CD14-positive monocyte (primary cell): ENCODE measurements at regions not wholly inside any gene's neighbourhood (a gene's known extent, or its start where the extent isn't known, plus 50 kb on each side); places are given as distances from the start of the nearest gene placed in this dataset.

Experiments used
- DNase-seq, 3 donors: peaks; one replicate each; pipeline ENCODE4 v3.0.0-alpha.2; 2011 to 2022
- H2AFZ ChIP-seq: 2 replicates; pipeline ENCODE4 v1.6.0; 2012; ENCODE audit warnings: mild to moderate bottlenecking, low read depth, low read length, inconsistent platforms; ENCODE audit not compliant: insufficient read depth, poor library complexity, severe bottlenecking
- H3K27ac ChIP-seq, 2 donors: 1 replicate in 1 of 2; 2 replicates in 1 of 2; pipeline ENCODE4 v1.5.1; 2012 to 2013; ENCODE audit warnings: low read length in 2 of 2, control low read depth in 1 of 2, inconsistent platforms in 1 of 2, low read depth in 1 of 2, mild to moderate bottlenecking in 1 of 2
- H3K27me3 ChIP-seq, 2 donors: one replicate each; pipeline versions ENCODE4 v1.6.0 to v1.6.1; 2011 to 2013; ENCODE audit warnings: low read length in 2 of 2; ENCODE audit not compliant: control insufficient read depth in 2 of 2, insufficient read depth in 2 of 2
- H3K36me3 ChIP-seq, 2 donors: replicated peaks in 1 of 2; 1 replicate in 1 of 2; 2 replicates in 1 of 2; pipeline versions ENCODE4 v1.5.1 to v1.6.1; 2012 to 2013; ENCODE audit warnings: low read length in 2 of 2, control low read depth in 1 of 2, inconsistent platforms in 1 of 2, mild to moderate bottlenecking in 1 of 2; ENCODE audit not compliant: insufficient read depth in 2 of 2, control insufficient read depth in 1 of 2
- H3K4me1 ChIP-seq, 2 donors: 1 replicate in 1 of 2; 2 replicates in 1 of 2; pipeline versions ENCODE4 v1.5.1 to v1.6.1; 2012 to 2013; ENCODE audit warnings: low read length in 2 of 2, control low read depth in 1 of 2, inconsistent platforms in 1 of 2, mild to moderate bottlenecking in 1 of 2, moderate library complexity in 1 of 2; ENCODE audit not compliant: insufficient read depth in 2 of 2, control insufficient read depth in 1 of 2
- H3K4me2 ChIP-seq: replicated peaks from 2 replicates; pipeline ENCODE3; 2012; ENCODE audit warnings: low read length, moderate library complexity, mild to moderate bottlenecking; ENCODE audit not compliant: poor library complexity, severe bottlenecking; ENCODE audit errors: extremely low read depth
- H3K4me3 ChIP-seq, 3 experiments: fragments of 200-600 bp in 1 of 3; sonication (generic) in 1 of 3; replicated peaks in 1 of 3; 1 replicate in 2 of 3; 2 replicates in 1 of 3; pipeline ENCODE4 v1.5.1; 2011 to 2013; ENCODE audit warnings: low read length in 3 of 3, mild to moderate bottlenecking in 3 of 3, control low read depth in 2 of 3, low read depth in 2 of 3, inconsistent platforms in 1 of 3, moderate library complexity in 1 of 3
- H3K79me2 ChIP-seq: 2 replicates; pipeline ENCODE4 v1.6.0; 2012; ENCODE audit warnings: mild to moderate bottlenecking, control low read depth, inconsistent platforms, low read length, moderate library complexity; ENCODE audit not compliant: insufficient read depth
- H3K9ac ChIP-seq: 2 replicates; pipeline ENCODE4 v1.6.0; 2017; ENCODE audit warnings: low read length, mild to moderate bottlenecking; ENCODE audit not compliant: insufficient read depth, poor library complexity, severe bottlenecking
- H3K9me3 ChIP-seq, 2 donors: replicated peaks in 1 of 2; 1 replicate in 1 of 2; 2 replicates in 1 of 2; pipeline versions ENCODE4 v1.5.1 to v1.6.1; 2012 to 2013; ENCODE audit warnings: low read length in 2 of 2, control low read depth in 1 of 2; ENCODE audit not compliant: control insufficient read depth in 1 of 2, insufficient read depth in 1 of 2
- H4K20me1 ChIP-seq: 2 replicates; pipeline ENCODE4 v1.6.0; 2012; ENCODE audit warnings: mild to moderate bottlenecking, low read length, control low read depth, moderate library complexity; ENCODE audit not compliant: insufficient read depth
- H3K27ac Mint-ChIP-seq, 7 donors: one replicate each; pipeline ENCODE4 v1.8.0; 2020; ENCODE audit warnings: mild to moderate bottlenecking in 7 of 7, mixed read lengths in 7 of 7, moderate library complexity in 6 of 7, inconsistent platforms in 2 of 7
- H3K27me3 Mint-ChIP-seq, 3 donors: one replicate each; pipeline ENCODE4 v1.8.0; 2021 to 2022; ENCODE audit warnings: low read depth in 3 of 3, mild to moderate bottlenecking in 3 of 3, mixed read lengths in 3 of 3, moderate library complexity in 3 of 3, inconsistent platforms in 1 of 3
- H3K36me3 Mint-ChIP-seq, 2 donors: one replicate each; pipeline ENCODE4 v1.8.0; 2020; ENCODE audit warnings: mixed read lengths in 2 of 2, inconsistent platforms in 1 of 2, mild to moderate bottlenecking in 1 of 2
- H3K4me1 Mint-ChIP-seq: one replicate; pipeline ENCODE4 v1.8.0; 2020; ENCODE audit warnings: mild to moderate bottlenecking, mixed read lengths
- H3K4me3 Mint-ChIP-seq, 2 donors: one replicate each; pipeline ENCODE4 v1.8.0; 2020; ENCODE audit warnings: mild to moderate bottlenecking in 2 of 2, mixed read lengths in 2 of 2, moderate library complexity in 1 of 2
- H3K9me3 Mint-ChIP-seq, 7 donors: one replicate each; pipeline ENCODE4 v1.8.0; 2020 to 2022; ENCODE audit warnings: mixed read lengths in 7 of 7, mild to moderate bottlenecking in 6 of 7, moderate library complexity in 6 of 7, inconsistent platforms in 2 of 7
- CTCF ChIP-seq: fragments of 200-600 bp; IDR thresholded peaks from one replicate; pipeline ENCODE4 v1.8.0; 2022; ENCODE audit warnings: antibody characterized with exemption, mild to moderate bottlenecking
- WGBS: methylation state at CpG from one replicate; pipeline ENCODE4 v1.1.5; 2013; ENCODE audit warnings: missing lambda C conversion rate; ENCODE audit not compliant: insufficient coverage; 5-methylcytosine and 5-hydroxymethylcytosine counted together
- intact Hi-C, 2 donors: fragments of 100-400 bp; cut with micrococcal nuclease; formaldehyde crosslinking; loops; one replicate each; pipeline versions ENCODE4 v1.15.0 to v1.15.1; 2023

GRCh38 chrX:19190902-19191301, 68.6 kb upstream of the ADGRG2 start:
- Histone ChIP-seq H3K79me2 (no peaks in the 10 kb centered on the region), H3K27ac (no peak overlapping the region), H3K36me3 (no peaks in the 10 kb centered on the region), H3K4me3 (no peak overlapping the region), H3K4me2 (no peak overlapping the region), H2AFZ (no peak overlapping the region), H3K9ac (no peak overlapping the region), H4K20me1 (no peaks in the 10 kb centered on the region), H3K27me3 (no peaks in the 10 kb centered on the region), H3K4me1 (no peaks in the 10 kb centered on the region), H3K9me3 (no peaks in the 10 kb centered on the region)
- TF ChIP-seq CTCF: no peak
- no peaks in the 10 kb centered on the region for H3K36me3 Mint-ChIP-seq
- peak overlapping the region in 1 of 7 donors; percentile 61 for H3K27ac Mint-ChIP-seq
- H3K9me3 Mint-ChIP-seq: peaks cover 0 to 1% (median 0%) of the 10 kb centered on the region in 7 donors
- peaks cover 1 to 5% (median 4%) of the 10 kb centered on the region in 3 donors for H3K27me3 Mint-ChIP-seq
- no peak for DNase-seq
- no CpG with 5 or more reads among the region's 5 CpGs for WGBS
- no peaks in the 10 kb centered on the region for H3K4me1 Mint-ChIP-seq
- H3K4me3 Mint-ChIP-seq: no peak overlapping the region
- intact Hi-C loops: no loop called here

DNA sequence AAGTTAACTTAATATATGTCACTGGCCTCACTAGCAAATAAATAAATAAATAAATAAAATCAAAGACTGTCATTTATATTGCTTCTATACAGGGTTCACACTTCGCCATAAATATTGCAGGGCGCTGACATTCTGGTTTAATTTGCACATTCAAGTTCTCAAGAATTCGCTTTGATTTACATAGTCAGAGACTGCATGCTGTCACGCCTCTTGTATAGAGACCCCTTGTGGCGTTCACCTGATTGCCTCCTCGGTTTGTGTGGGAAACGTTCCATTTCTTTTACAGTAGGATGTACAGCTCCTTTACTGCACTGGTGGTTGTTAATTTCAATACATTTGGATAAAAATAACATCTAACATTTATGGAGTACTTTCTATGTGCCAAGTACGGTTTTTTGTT, 71.3 kb upstream of the ADGRG2 start:
- Histone ChIP-seq H3K79me2 (no peaks in the 10 kb centered on the region), H3K4me2 (no peak overlapping the region), H3K27me3 (no peaks in the 10 kb centered on the region), H3K36me3 (no peaks in the 10 kb centered on the region), H3K9me3 (no peaks in the 10 kb centered on the region), H2AFZ (no peak overlapping the region), H3K4me3 (no peak overlapping the region), H4K20me1 (no peaks in the 10 kb centered on the region), H3K4me1 (no peaks in the 10 kb centered on the region), H3K27ac (no peak overlapping the region), H3K9ac (no peak overlapping the region)
- Mint-ChIP-seq H3K4me1 (no peaks in the 10 kb centered on the region), H3K27me3 (peaks cover 0 to 4% (median 3%) of the 10 kb centered on the region in 3 donors), H3K9me3 (peaks cover 0 to 1% (median 0%) of the 10 kb centered on the region in 7 donors), H3K36me3 (no peaks in the 10 kb centered on the region), H3K27ac (no peak overlapping the region), H3K4me3 (no peak overlapping the region)
- no peak for TF ChIP-seq CTCF
- WGBS: 77% methylated on average over 3 of the region's 8 CpGs
- DNase-seq: no peak
- intact Hi-C loops: no loop called here
